GM12874 (cell line): ENCODE measurements at regions not wholly inside any gene's neighbourhood (a gene's known extent, or its start where the extent isn't known, plus 50 kb on each side); places are given as distances from the start of the nearest gene placed in this dataset.

Experiments used
- TF ChIP-seq, protein P1 (sequence below): IDR thresholded peaks from 2 replicates; pipeline ENCODE4 v1.5.1; 2011; ENCODE audit warnings: low read depth, mild to moderate bottlenecking, control low read depth, low read length, moderate library complexity; ENCODE audit not compliant: insufficient read depth

DNA sequence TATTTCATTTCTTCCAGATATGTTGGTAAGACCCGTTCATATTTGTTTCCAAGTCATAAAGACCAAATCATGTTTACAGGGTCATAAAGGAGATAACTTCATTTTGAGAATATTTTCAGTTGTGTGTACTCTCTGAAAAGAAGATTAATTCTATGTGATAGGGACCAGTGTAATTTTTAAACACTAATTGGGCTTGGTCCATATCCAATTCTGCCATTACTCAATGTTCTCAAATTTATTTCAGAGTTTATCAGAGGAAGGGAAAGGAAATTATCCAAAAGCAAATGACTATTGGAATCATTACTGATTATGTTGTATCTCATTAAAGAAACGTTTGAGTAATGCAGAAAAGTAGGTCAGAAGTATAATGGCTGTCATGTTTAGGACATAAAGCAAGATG lies 126.8 kb upstream of the DCN start:
- TF ChIP-seq, protein P1, sequence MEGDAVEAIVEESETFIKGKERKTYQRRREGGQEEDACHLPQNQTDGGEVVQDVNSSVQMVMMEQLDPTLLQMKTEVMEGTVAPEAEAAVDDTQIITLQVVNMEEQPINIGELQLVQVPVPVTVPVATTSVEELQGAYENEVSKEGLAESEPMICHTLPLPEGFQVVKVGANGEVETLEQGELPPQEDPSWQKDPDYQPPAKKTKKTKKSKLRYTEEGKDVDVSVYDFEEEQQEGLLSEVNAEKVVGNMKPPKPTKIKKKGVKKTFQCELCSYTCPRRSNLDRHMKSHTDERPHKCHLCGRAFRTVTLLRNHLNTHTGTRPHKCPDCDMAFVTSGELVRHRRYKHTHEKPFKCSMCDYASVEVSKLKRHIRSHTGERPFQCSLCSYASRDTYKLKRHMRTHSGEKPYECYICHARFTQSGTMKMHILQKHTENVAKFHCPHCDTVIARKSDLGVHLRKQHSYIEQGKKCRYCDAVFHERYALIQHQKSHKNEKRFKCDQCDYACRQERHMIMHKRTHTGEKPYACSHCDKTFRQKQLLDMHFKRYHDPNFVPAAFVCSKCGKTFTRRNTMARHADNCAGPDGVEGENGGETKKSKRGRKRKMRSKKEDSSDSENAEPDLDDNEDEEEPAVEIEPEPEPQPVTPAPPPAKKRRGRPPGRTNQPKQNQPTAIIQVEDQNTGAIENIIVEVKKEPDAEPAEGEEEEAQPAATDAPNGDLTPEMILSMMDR, result no peak

DNA sequence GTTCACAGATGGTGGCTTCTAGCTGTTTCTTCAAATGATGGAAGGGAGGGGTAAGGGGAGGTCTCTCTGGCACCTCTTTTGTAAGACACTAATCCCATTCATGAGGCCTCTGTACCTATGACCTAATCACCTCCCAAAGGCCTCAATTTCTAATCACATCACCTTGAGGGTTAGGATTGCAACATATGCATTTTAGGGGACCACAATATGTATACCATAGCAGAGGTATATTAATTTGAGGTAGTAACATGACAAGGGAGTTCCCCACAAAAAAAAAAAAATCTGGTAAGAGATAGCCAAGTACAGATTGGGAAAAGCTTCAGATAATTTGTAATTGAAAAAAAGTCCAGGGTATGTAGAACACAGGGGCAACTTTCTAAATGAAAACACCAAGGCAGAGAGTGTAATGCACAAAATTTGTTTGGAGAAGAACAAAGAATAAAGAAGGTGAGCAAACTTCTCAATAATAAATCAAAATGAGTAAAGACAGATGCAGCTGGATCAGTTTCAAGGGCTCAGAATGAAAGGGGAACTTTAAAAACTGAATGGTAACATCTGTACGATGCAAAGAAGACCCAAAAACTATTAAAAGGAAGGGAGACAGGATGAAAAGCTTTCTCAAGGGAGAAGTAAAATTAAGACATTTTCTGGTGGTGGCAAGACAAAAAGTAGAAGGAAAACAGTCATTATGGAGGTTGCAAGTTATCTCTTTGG lies 125.5 kb upstream of the DCN start:
- TF ChIP-seq, protein P1, result no peak

DNA sequence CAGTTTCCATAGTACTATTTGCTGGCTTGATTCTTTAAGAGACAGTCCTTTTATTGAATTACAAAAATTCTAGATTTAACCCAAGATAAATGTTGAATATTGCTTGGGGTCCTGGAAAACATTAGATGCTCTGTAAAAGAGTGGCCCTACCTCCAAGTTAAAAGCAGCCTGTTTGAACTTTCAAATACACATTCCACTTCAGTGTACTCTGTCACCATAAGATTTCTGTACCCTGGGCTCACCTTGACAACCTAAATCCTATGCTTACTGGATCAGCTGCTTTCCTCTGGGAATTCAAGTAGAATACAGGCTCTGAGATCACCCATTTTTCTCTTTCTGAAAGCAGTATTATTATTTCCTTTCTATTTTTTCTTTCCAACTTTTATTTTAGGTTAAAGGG lies 107.7 kb upstream of the DCN start:
- TF ChIP-seq, protein P1, result no peak

DNA sequence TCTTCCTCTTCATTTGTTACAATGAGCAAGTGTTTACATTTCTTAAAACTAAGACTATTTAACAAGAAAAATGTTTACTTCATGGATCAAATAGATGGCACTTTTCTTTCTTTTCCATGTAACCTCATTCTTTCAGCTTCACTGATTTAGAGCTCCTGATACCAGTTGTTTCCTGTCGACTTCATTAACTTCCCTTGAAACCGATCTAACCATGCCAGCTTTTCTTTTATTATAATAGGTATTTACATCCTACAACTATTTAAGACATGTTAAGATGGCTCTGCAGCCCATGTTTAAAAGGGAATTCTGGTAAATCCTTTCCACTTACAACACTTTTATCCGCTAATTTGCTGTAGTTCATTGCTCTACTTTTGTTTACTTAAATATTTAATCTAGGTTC lies 107.3 kb upstream of the DCN start:
- TF ChIP-seq, protein P1, result no peak

DNA sequence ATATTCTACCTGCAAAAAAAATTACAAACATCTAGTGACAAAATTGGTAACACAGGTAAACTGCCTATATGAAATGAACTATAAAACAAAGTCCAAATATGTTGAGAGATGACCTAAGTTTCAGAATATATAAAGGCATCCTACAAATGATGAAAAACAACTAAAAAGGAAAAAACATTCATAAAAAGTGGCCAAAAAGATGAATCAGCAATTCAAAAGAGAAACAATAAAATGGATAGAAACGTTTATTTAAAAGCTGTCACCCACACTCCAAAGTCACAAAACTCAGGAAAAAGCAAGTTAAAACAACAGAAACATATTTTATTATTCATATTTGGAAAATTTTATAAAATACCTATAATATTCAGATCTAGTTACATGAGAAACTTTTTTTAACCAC lies 106.5 kb upstream of the DCN start:
- TF ChIP-seq, protein P1, result no peak

DNA sequence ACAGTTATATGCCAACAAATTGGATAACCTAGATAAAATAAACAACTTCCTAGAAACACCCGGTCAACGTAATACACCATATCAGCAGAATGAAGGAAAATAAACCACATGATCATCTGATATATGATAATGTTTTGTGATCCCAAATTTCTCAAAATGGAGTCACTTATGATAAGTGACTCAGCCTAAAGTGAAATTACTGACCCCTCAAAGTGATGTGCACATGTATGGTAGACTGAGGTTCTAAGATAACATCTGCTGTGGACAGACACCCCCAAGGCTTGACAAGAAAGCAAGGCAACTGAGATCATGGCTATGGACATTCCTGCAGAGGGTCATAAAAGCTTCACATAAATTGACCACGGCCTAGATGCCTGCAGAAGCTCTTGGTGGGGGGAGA lies 105.1 kb upstream of the DCN start:
- TF ChIP-seq, protein P1, result no peak

DNA sequence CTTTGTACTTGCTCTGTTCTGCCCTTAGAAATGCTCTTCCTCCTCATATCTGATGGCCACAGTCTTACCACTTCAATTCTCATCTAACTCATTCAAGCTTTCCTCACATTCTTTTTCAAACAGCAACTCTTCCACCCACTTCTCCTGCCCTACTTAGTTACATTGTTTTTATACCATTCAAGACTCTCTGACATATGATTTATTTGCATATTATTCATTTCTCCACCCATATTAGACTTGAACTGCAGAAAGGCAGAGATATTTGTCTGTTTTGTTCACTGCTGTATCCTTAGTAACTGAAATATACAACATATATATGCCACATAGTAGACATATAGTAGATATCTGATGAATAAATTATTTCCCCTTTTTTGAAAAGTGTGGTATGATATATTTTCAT lies 95.5 kb upstream of the DCN start:
- TF ChIP-seq, protein P1, result no peak
